Tibial nerve (tissue), 4 donors: ENCODE measurements at regions not wholly inside any gene's neighbourhood (a gene's known extent, or its start where the extent isn't known, plus 50 kb on each side); places are given as distances from the start of the nearest gene placed in this dataset.

ENCODE experiments used
- EP300 ChIP-seq, 2 donors: sonication (generic); formaldehyde crosslinking; IDR thresholded peaks; one replicate each; pipeline ENCODE4 v1.6.1; 2017; ENCODE audit warnings: antibody characterized with exemption in 2 of 2, mild to moderate bottlenecking in 1 of 2
- POLR2A ChIP-seq, 2 donors: fragments of 450-650 bp; IDR thresholded peaks; one replicate each; pipeline ENCODE4 v1.6.1; 2017; ENCODE audit warnings: antibody characterized with exemption in 2 of 2, mild to moderate bottlenecking in 2 of 2, moderate library complexity in 2 of 2
- TF ChIP-seq, protein P1 (sequence below), 5 experiments: fragments of 200-600 bp in 3 of 5; fragments of 450-650 bp in 2 of 5; sonication (generic) in 3 of 5; IDR thresholded peaks; one replicate each; pipeline ENCODE4 v1.5.1; 2016 to 2019; ENCODE audit warnings: antibody characterized with exemption in 5 of 5, mild to moderate bottlenecking in 3 of 5, moderate library complexity in 2 of 5

DNA sequence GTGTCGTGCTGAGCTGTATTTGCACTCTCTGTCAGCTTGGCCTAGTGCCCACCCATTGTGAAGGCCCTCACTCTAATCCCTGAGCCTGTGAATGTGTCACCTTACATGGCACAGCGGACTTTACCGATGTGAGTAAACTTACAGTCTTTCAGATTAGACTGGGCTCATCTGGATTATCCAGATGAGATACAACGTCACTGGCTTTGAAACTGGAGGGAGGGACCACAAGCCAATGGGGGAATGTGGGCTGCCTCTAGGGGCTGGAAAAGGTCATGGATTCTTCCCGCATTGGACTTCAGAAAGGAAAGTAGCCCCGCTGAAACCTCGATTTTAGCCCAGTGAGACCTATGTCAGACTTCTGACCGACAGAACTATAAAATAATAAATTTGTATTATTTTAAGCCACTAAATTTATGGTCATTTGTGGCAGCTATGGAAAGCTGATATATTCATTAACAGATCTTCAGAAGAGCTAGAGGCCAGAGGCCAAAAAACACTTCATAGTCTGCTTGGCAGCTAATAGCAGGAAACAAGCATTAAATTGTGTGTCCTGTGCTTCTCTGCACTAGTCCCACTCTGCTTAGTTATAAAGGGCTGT is 139.0 kb upstream of the GAS1 start:
- TF ChIP-seq EP300 (IDR thresholded peaks at IDR 0.05) (no peak), POLR2A (IDR thresholded peaks at IDR 0.05) (no peak)
- TF ChIP-seq, protein P1, sequence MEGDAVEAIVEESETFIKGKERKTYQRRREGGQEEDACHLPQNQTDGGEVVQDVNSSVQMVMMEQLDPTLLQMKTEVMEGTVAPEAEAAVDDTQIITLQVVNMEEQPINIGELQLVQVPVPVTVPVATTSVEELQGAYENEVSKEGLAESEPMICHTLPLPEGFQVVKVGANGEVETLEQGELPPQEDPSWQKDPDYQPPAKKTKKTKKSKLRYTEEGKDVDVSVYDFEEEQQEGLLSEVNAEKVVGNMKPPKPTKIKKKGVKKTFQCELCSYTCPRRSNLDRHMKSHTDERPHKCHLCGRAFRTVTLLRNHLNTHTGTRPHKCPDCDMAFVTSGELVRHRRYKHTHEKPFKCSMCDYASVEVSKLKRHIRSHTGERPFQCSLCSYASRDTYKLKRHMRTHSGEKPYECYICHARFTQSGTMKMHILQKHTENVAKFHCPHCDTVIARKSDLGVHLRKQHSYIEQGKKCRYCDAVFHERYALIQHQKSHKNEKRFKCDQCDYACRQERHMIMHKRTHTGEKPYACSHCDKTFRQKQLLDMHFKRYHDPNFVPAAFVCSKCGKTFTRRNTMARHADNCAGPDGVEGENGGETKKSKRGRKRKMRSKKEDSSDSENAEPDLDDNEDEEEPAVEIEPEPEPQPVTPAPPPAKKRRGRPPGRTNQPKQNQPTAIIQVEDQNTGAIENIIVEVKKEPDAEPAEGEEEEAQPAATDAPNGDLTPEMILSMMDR (IDR thresholded peaks at IDR 0.05): no peak
